Endothelial cell of umbilical vein (primary cell): ENCODE measurements at regions not wholly inside any gene's neighbourhood (a gene's known extent, or its start where the extent isn't known, plus 50 kb on each side); places are given as distances from the start of the nearest gene placed in this dataset.

Experiments used
- BruUV-seq: library from RNA; stranded (reverse); fragments of 400-500 nt; replicated peaks from 2 replicates; lab custom pipeline; 2021; lab: Mats Ljungman, UMichigan
- CTCF ChIA-PET: fragments of 300-600, 350-600 bp; sonication (Branson Sonifier 250); formaldehyde crosslinking; loops from one replicate; lab custom pipeline; 2021; ENCODE audit warnings: antibody characterized with exemption, inconsistent platforms; lab: Charles Lee
- POLR2A ChIA-PET: fragments of 300-600, 350-600 bp; sonication (Branson Sonifier 250); formaldehyde crosslinking; loops from one replicate; lab custom pipeline; 2021; ENCODE audit warnings: antibody characterized with exemption, inconsistent platforms; lab: Charles Lee
- DNase-seq: peaks from one replicate; pipeline ENCODE4 v3.0.0-alpha.2; 2011; ENCODE audit warnings: low read depth, low spot score
- FAIRE-seq: peaks from 2 replicates; lab custom pipeline; 2011; peaks lifted over from hg19 to GRCh38; lab: Jason Lieb, UNC
- H2AFZ ChIP-seq: 2 replicates; pipeline ENCODE4 v1.6.0; 2012; ENCODE audit warnings: low read depth, low read length, control low read depth, inconsistent platforms
- H3K27ac ChIP-seq: 2 replicates; pipeline ENCODE4 v1.5.1; 2011; ENCODE audit warnings: low read depth, mild to moderate bottlenecking, control low read depth, low read length, moderate library complexity; ENCODE audit not compliant: insufficient read depth
- H3K27me3 ChIP-seq, 2 experiments: 2 replicates each; pipeline versions ENCODE4 v1.6.0 to v1.6.1; 2011; ENCODE audit warnings: low read length in 2 of 2, mixed read lengths in 1 of 2; ENCODE audit not compliant: control insufficient read depth in 2 of 2, insufficient read depth in 2 of 2
- H3K36me3 ChIP-seq, 2 experiments: 2 replicates in 1 of 2; 3 replicates in 1 of 2; pipeline ENCODE4 v1.5.1; 2011; ENCODE audit warnings: low read length in 2 of 2, mild to moderate bottlenecking in 1 of 2, moderate library complexity in 1 of 2; ENCODE audit not compliant: control insufficient read depth in 2 of 2, insufficient read depth in 2 of 2; ENCODE audit errors: extremely low read depth in 1 of 2
- H3K4me1 ChIP-seq: 3 replicates; pipeline ENCODE4 v1.5.1; 2011; ENCODE audit warnings: mild to moderate bottlenecking, low read length; ENCODE audit not compliant: control insufficient read depth, insufficient read depth; ENCODE audit errors: extremely low read depth
- H3K4me2 ChIP-seq: 2 replicates; pipeline ENCODE4 v1.6.1; 2011; ENCODE audit warnings: low read length, control low read depth, mixed read lengths; ENCODE audit not compliant: insufficient read depth
- H3K4me3 ChIP-seq, 3 experiments: fragments of 200-600 bp in 1 of 3; sonication (generic), shearing (Covaris generic) in 1 of 3; replicated peaks in 1 of 3; 2 replicates each; pipeline ENCODE4 v1.5.1; 2011 to 2016; ENCODE audit warnings: control low read depth in 3 of 3, low read length in 3 of 3, mild to moderate bottlenecking in 2 of 3, inconsistent platforms in 1 of 3, low read depth in 1 of 3, moderate library complexity in 1 of 3; ENCODE audit not compliant: insufficient read depth in 1 of 3
- H3K79me2 ChIP-seq: 2 replicates; pipeline ENCODE4 v1.6.0; 2012; ENCODE audit warnings: low read length, inconsistent platforms; ENCODE audit not compliant: control insufficient read depth, insufficient read depth
- H3K9ac ChIP-seq: replicated peaks from 2 replicates; pipeline ENCODE3; 2011; ENCODE audit warnings: low read length, control low read depth; ENCODE audit not compliant: insufficient read depth; ENCODE audit errors: extremely low read depth
- H3K9me1 ChIP-seq: replicated peaks from 3 replicates; pipeline ENCODE4 v1.6.0; 2011; ENCODE audit warnings: mild to moderate bottlenecking, low read length; ENCODE audit not compliant: control insufficient read depth, insufficient read depth; ENCODE audit errors: extremely low read depth
- H3K9me3 ChIP-seq: replicated peaks from 2 replicates; pipeline ENCODE4 v1.5.1; 2012; ENCODE audit warnings: low read length, inconsistent platforms; ENCODE audit not compliant: control insufficient read depth, insufficient read depth
- H4K20me1 ChIP-seq: replicated peaks from 2 replicates; pipeline ENCODE3; 2011; ENCODE audit warnings: mild to moderate bottlenecking, low read length; ENCODE audit not compliant: control insufficient read depth, insufficient read depth; ENCODE audit errors: extremely low read depth
- EZH2 ChIP-seq: IDR thresholded peaks from 2 replicates; pipeline ENCODE4 v1.6.1; 2012; ENCODE audit warnings: borderline replicate concordance, low read depth, mild to moderate bottlenecking, moderate library complexity, low read length, inconsistent platforms; ENCODE audit not compliant: severe bottlenecking
- dilution Hi-C: fragments of 300-500 bp; cut with MboI; formaldehyde crosslinking; loops from one replicate; pipeline ENCODE4 v1.15.0; 2019; ENCODE audit warnings: low sequenced_read_pairs; ENCODE audit not compliant: extremely low pct_ligation_motif_present
- intact Hi-C: fragments of 100-400 bp; cut with micrococcal nuclease; formaldehyde crosslinking; loops from one replicate; pipeline ENCODE4 v1.10.0; 2022
- TF ChIP-seq, protein P1 (sequence below), 2 donors: IDR thresholded peaks; 1 replicate in 1 of 2; 2 replicates in 1 of 2; pipeline ENCODE4 v1.5.1; 2011; ENCODE audit warnings: low read length in 2 of 2, mild to moderate bottlenecking in 2 of 2, moderate library complexity in 2 of 2, control low read depth in 1 of 2, inconsistent platforms in 1 of 2, low read depth in 1 of 2; ENCODE audit not compliant: insufficient read depth in 1 of 2; ENCODE audit errors: extremely low read depth in 1 of 2

- Histone ChIP-seq H3K36me3 (no peaks in the 10 kb centered on the region), H3K27me3 (no peaks in the 10 kb centered on the region), H3K4me3 (no peak overlapping the region), H4K20me1 (no peaks in the 10 kb centered on the region), H3K9ac (no peak overlapping the region), H3K9me1 (no peaks in the 10 kb centered on the region), H2AFZ (no peak overlapping the region), H3K9me3 (no peaks in the 10 kb centered on the region), H3K79me2 (no peaks in the 10 kb centered on the region), H3K4me1 (no peaks in the 10 kb centered on the region), H3K27ac (no peak overlapping the region), H3K4me2 (no peak overlapping the region)
- BruUV-seq, result no TSS peak
- intact Hi-C loops (no loop called here), dilution Hi-C loops (no loop called here)
- POLR2A ChIA-PET, result no interaction called here
- CTCF ChIA-PET, result no interaction called here
- no peak for TF ChIP-seq EZH2
- FAIRE-seq, result no peak
- DNase-seq, result no peak
These were observed 181.6 kb upstream of the LMNTD1 start for GRCh38 chr12:25734529-25735180.

- no peaks in the 10 kb centered on the region for H3K9me1 ChIP-seq
- H3K9me3 ChIP-seq, result no peaks in the 10 kb centered on the region
- no peak overlapping the region for H3K9ac ChIP-seq
- no peak overlapping the region for H3K27ac ChIP-seq
- no peaks in the 10 kb centered on the region for H3K27me3 ChIP-seq
- POLR2A ChIA-PET, result no interaction called here
- DNase-seq, result no peak
- H3K36me3 ChIP-seq, result no peaks in the 10 kb centered on the region
- FAIRE-seq, result no peak
- H3K4me2 ChIP-seq, result no peak overlapping the region
- dilution Hi-C loops (no loop called here), intact Hi-C loops (no loop called here)
- no peaks in the 10 kb centered on the region for H3K79me2 ChIP-seq
- CTCF ChIA-PET, result no interaction called here
- TF ChIP-seq, protein P1, sequence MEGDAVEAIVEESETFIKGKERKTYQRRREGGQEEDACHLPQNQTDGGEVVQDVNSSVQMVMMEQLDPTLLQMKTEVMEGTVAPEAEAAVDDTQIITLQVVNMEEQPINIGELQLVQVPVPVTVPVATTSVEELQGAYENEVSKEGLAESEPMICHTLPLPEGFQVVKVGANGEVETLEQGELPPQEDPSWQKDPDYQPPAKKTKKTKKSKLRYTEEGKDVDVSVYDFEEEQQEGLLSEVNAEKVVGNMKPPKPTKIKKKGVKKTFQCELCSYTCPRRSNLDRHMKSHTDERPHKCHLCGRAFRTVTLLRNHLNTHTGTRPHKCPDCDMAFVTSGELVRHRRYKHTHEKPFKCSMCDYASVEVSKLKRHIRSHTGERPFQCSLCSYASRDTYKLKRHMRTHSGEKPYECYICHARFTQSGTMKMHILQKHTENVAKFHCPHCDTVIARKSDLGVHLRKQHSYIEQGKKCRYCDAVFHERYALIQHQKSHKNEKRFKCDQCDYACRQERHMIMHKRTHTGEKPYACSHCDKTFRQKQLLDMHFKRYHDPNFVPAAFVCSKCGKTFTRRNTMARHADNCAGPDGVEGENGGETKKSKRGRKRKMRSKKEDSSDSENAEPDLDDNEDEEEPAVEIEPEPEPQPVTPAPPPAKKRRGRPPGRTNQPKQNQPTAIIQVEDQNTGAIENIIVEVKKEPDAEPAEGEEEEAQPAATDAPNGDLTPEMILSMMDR (IDR thresholded peaks at IDR 0.05; ENCODE audit: extremely low read depth in 1 of 2, insufficient read depth in 1 of 2, low read depth in 1 of 2, low read length in 2 of 2), result no peak
- H4K20me1 ChIP-seq, result no peaks in the 10 kb centered on the region
- no TSS peak for BruUV-seq
- H3K4me3 ChIP-seq, result no peak overlapping the region
- peaks cover 8% of the 10 kb centered on the region for H3K4me1 ChIP-seq
- H2AFZ ChIP-seq, result no peak overlapping the region
These were observed 187.5 kb upstream of the LMNTD1 start for GRCh38 chr12:25740617-25741016.
